Astrocyte (in vitro differentiated cells and primary cell): ENCODE measurements at regions not wholly inside any gene's neighbourhood (a gene's known extent, or its start where the extent isn't known, plus 50 kb on each side); places are given as distances from the start of the nearest gene placed in this dataset.
A peak's percentile ranks its signal among the peaks of the same experiment; 100 is the strongest.
"Not testable (repeated sequence)": the region's sequence is repeated elsewhere in the genome, so short reads cannot be mapped to it uniquely, and the experiment has no call there.

Source experiments
- DNase-seq: peaks from one replicate; pipeline ENCODE4 v3.0.0-alpha.2; 2010; ENCODE audit warnings: low read depth
- FAIRE-seq: peaks from 2 replicates; lab custom pipeline; 2011; peaks lifted over from hg19 to GRCh38; lab: Jason Lieb, UNC
- H2AFZ ChIP-seq: 2 replicates; pipeline ENCODE4 v1.6.0; 2012; ENCODE audit warnings: low read depth, low read length, inconsistent platforms
- H3K27ac ChIP-seq: 2 replicates; pipeline ENCODE4 v1.5.1; 2011; ENCODE audit warnings: low read depth, low read length, inconsistent platforms
- H3K27me3 ChIP-seq: 2 replicates; pipeline ENCODE4 v1.6.0; 2011; ENCODE audit warnings: low read length, inconsistent platforms; ENCODE audit not compliant: insufficient read depth
- H3K36me3 ChIP-seq: 2 replicates; pipeline ENCODE4 v1.5.1; 2011; ENCODE audit warnings: low read length, inconsistent platforms; ENCODE audit not compliant: insufficient read depth
- H3K4me1 ChIP-seq: 2 replicates; pipeline ENCODE4 v1.5.1; 2011; ENCODE audit warnings: low read length, inconsistent platforms; ENCODE audit not compliant: insufficient read depth
- H3K4me2 ChIP-seq: 2 replicates; pipeline ENCODE4 v1.6.0; 2012; ENCODE audit warnings: low read length, inconsistent platforms
- H3K4me3 ChIP-seq: 2 replicates; pipeline ENCODE4 v1.5.1; 2011; ENCODE audit warnings: low read depth, mild to moderate bottlenecking, low read length, inconsistent platforms; ENCODE audit not compliant: insufficient read depth
- H3K79me2 ChIP-seq: 2 replicates; pipeline ENCODE4 v1.6.0; 2012; ENCODE audit warnings: mild to moderate bottlenecking, low read length, inconsistent platforms; ENCODE audit not compliant: insufficient read depth
- H3K9ac ChIP-seq: 2 replicates; pipeline ENCODE4 v1.6.0; 2012; ENCODE audit warnings: mild to moderate bottlenecking, low read length, inconsistent platforms
- H3K9me3 ChIP-seq: 2 replicates; pipeline ENCODE4 v1.5.1; 2012; ENCODE audit warnings: low read depth, mild to moderate bottlenecking, low read length, inconsistent platforms; ENCODE audit not compliant: insufficient read depth
- H4K20me1 ChIP-seq: 2 replicates; pipeline ENCODE4 v1.6.0; 2012; ENCODE audit warnings: low read length, inconsistent platforms; ENCODE audit not compliant: insufficient read depth
- H3K27ac Mint-ChIP-seq: one replicate; pipeline ENCODE4 v1.8.0; 2021; ENCODE audit warnings: mild to moderate bottlenecking, mixed read lengths; ENCODE audit not compliant: unreplicated experiment
- H3K27me3 Mint-ChIP-seq: one replicate; pipeline ENCODE4 v1.8.0; 2021; ENCODE audit warnings: low read depth, mixed read lengths; ENCODE audit not compliant: unreplicated experiment
- H3K36me3 Mint-ChIP-seq: one replicate; pipeline ENCODE4 v1.8.0; 2021; ENCODE audit warnings: low read depth, mixed read lengths; ENCODE audit not compliant: unreplicated experiment
- H3K4me1 Mint-ChIP-seq: one replicate; pipeline ENCODE4 v1.8.0; 2021; ENCODE audit warnings: low read depth, mixed read lengths; ENCODE audit not compliant: unreplicated experiment
- H3K4me3 Mint-ChIP-seq: one replicate; pipeline ENCODE4 v1.8.0; 2021; ENCODE audit warnings: mild to moderate bottlenecking, moderate library complexity, mixed read lengths; ENCODE audit not compliant: unreplicated experiment
- H3K9me3 Mint-ChIP-seq: one replicate; pipeline ENCODE4 v1.8.0; 2021; ENCODE audit warnings: mild to moderate bottlenecking, mixed read lengths; ENCODE audit not compliant: unreplicated experiment

DNA sequence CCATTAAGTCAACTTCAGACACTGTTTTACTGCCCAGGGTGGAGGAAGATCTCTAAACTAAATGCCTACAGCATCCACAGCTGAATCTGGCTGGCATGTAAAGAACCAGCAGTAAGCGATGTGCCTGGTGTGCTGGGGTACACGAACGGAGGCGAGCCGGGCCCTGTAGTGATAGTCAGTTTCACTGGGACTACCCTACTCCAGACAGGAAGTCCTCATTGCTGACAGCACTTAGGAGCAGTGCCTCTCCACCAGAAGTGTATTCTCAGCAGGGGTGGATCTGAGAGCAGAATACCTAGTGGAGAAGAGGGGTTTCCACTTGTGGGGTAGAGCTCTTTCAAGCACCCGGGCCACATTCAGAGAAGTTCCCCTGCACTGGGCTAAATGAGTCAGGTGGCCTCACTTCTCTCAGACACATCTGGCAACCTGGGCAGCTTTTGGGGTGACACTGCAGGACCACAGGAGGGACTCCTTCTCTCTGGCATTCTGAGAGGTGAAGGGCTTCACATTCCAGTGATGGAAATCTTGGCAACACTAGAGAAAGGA lies 290.3 kb upstream of the PLGLB1 start:
- not testable (repeated sequence) for H4K20me1 ChIP-seq, H3K79me2 ChIP-seq, H3K27me3 ChIP-seq, H3K4me1 Mint-ChIP-seq, H3K4me3 ChIP-seq, H2AFZ ChIP-seq, FAIRE-seq, H3K4me2 ChIP-seq, H3K4me1 ChIP-seq, H3K36me3 Mint-ChIP-seq, H3K9ac ChIP-seq, H3K9me3 ChIP-seq, H3K9me3 Mint-ChIP-seq, H3K27me3 Mint-ChIP-seq, H3K27ac Mint-ChIP-seq, H3K36me3 ChIP-seq, H3K4me3 Mint-ChIP-seq, H3K27ac ChIP-seq, DNase-seq

DNA sequence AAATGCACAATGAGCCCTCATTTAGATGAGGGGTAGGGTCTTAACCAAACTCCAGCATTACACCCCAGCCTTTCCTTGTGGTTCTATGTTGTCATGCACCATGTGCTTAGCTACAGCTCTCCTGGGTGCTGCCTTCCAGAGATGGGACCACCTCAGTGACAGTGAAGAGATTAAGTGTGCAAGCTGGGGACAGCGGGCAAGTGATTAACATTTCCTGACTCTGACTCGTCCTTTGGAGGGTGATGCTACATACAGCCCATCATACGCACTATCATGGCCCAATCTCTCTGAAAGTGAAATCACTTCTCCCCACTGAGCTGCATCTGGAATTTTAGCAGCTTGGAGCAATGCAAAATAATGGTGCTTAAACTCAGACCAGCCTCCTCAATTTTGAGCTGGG lies 293.0 kb upstream of the PLGLB1 start:
- H3K9me3 ChIP-seq, H3K9me3 Mint-ChIP-seq, H4K20me1 ChIP-seq, H3K79me2 ChIP-seq, H3K27ac Mint-ChIP-seq, H3K4me3 Mint-ChIP-seq, H2AFZ ChIP-seq, H3K27me3 Mint-ChIP-seq, FAIRE-seq, DNase-seq, H3K27ac ChIP-seq, H3K4me1 ChIP-seq, H3K27me3 ChIP-seq, H3K4me3 ChIP-seq, H3K36me3 ChIP-seq, H3K36me3 Mint-ChIP-seq, H3K4me2 ChIP-seq, H3K9ac ChIP-seq, H3K4me1 Mint-ChIP-seq: not testable (repeated sequence)

DNA sequence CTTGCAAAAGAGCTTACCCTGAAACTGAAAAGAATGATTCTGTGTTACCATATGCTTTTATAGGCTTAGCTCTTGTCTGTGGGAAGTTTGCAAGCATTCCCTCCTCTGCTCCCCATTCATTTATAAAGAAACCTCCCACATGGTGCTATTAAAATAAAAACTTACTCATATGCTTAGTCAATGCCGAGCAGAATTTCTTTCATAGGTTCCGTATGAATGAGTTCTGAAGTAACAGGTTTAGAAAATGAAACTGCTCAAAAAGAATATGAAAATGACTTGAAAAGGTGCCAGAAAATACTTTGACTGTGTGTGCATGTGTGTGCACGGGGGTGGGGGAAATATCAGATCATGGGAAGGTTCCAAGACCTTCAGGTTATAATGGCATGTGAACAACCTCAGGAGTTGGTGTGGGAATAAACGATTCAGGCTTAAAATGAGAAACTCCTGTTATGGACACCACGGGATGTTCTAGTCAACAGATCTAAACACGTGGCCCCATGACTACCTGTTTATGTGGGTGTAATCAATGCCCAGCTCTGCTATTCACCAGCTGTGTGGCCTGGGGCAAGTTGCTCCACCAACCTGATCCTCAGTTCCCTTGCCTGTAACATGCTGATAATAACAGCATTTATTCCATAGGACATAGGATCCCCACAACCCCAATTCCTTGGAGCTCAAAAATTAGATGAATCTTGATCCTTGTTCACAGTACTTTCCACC lies 293.7 kb upstream of the PLGLB1 start:
- H3K27ac Mint-ChIP-seq, DNase-seq, H4K20me1 ChIP-seq, H3K4me3 ChIP-seq, H3K4me3 Mint-ChIP-seq, H3K9me3 ChIP-seq, H3K4me1 ChIP-seq, H3K4me1 Mint-ChIP-seq, H2AFZ ChIP-seq, H3K9me3 Mint-ChIP-seq, H3K4me2 ChIP-seq, FAIRE-seq, H3K27me3 ChIP-seq, H3K36me3 ChIP-seq, H3K27ac ChIP-seq, H3K27me3 Mint-ChIP-seq, H3K9ac ChIP-seq, H3K36me3 Mint-ChIP-seq, H3K79me2 ChIP-seq: not testable (repeated sequence)

DNA sequence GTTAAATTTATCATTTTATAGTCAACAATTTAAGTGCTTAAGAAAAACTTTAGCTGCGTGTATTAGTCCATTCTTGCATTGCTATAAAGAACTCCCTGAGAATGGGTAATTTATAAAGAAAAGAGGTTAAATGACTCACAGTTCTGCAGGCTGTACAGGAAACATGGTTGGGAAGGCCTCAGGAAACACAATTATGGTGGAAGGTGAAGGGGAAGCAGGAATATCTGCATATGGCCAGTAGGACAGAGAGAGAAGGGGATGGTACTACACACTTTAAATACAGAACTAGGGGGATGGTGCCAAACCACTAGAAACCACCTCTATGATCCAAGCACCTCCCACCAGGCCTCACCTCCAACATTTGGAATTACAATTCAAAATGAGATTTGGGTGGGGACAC lies 295.5 kb upstream of the PLGLB1 start:
- not testable (repeated sequence) for H3K79me2 ChIP-seq, H3K27ac ChIP-seq, H3K27me3 ChIP-seq, H3K9ac ChIP-seq, H3K36me3 Mint-ChIP-seq, H3K4me1 Mint-ChIP-seq, H4K20me1 ChIP-seq, H3K9me3 Mint-ChIP-seq, H2AFZ ChIP-seq, H3K4me3 ChIP-seq, H3K9me3 ChIP-seq, FAIRE-seq, H3K36me3 ChIP-seq, H3K4me3 Mint-ChIP-seq, H3K4me2 ChIP-seq, H3K27me3 Mint-ChIP-seq, H3K4me1 ChIP-seq, H3K27ac Mint-ChIP-seq
- DNase-seq, result peak; percentile 4

DNA sequence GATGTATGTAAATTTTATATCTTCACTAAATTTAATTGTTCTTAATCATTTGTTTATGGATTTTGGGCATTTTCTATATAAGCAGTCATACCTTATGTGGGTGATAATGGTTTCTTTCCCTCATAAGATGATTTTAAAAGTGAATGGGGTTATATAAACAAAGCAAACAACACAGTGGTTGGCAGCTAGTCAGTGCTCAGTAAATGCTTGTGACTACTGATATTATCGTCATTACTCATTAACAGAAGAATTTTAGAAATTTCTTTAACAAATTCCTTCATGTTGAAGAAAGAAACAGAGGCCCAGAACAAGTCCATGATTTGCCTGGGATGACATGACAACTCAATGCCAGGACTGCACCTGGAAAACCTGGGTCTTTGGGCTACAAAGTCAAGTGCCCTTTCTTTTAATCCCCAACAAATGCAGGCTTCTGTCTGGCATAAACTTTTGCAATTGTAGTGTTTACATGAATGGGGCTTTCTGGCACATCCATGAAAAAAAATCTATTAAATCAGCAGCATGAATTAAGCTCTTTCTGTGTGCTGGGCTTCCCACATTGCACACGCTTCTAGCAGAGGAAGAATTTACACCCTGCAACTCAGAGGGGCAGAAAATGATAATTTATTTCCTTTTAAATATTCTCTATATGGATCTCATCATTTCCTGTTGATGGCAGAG lies 297.3 kb upstream of the PLGLB1 start:
- H3K4me2 ChIP-seq, H3K4me1 ChIP-seq, H3K4me3 ChIP-seq, H3K79me2 ChIP-seq, H3K9me3 Mint-ChIP-seq, H3K36me3 Mint-ChIP-seq, H4K20me1 ChIP-seq, H3K27me3 ChIP-seq, H3K9ac ChIP-seq, H3K27ac Mint-ChIP-seq, H3K4me1 Mint-ChIP-seq, H3K4me3 Mint-ChIP-seq, H3K27ac ChIP-seq, H3K36me3 ChIP-seq, H3K9me3 ChIP-seq, H2AFZ ChIP-seq, H3K27me3 Mint-ChIP-seq: not testable (repeated sequence)
- DNase-seq (peak; percentile 90), FAIRE-seq (peak; percentile 13)

DNA sequence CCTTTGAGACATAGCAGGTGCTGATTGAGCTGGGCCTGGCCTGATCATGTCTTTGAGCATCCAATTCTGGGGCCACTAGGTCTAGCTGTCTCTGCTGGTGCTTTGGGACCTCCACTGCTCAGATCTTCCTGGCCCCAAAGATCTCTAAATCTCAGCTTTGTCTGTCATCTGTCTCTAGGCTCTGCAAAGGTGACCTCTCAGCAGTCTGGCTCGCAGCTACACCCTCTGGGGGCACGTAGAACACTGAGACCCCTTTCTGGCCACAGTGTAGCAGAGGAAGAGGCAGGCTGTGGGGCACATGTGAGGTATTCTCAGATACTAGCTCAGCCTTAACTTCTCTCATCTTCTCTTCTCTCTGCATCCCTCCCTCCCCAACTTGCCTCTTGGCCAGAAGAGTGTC lies 298.1 kb upstream of the PLGLB1 start:
- not testable (repeated sequence) for H3K4me1 ChIP-seq, H3K79me2 ChIP-seq, H3K36me3 ChIP-seq, H3K4me2 ChIP-seq, H3K9ac ChIP-seq, H3K4me1 Mint-ChIP-seq, H4K20me1 ChIP-seq, FAIRE-seq, H3K9me3 Mint-ChIP-seq, H3K27me3 Mint-ChIP-seq, H3K36me3 Mint-ChIP-seq, H3K4me3 Mint-ChIP-seq, H2AFZ ChIP-seq, H3K27ac ChIP-seq, H3K4me3 ChIP-seq, H3K9me3 ChIP-seq, H3K27me3 ChIP-seq, H3K27ac Mint-ChIP-seq, DNase-seq
